Choroid plexus epithelial cell (primary cell): ENCODE measurements at regions not wholly inside any gene's neighbourhood (a gene's known extent, or its start where the extent isn't known, plus 50 kb on each side); places are given as distances from the start of the nearest gene placed in this dataset.

ENCODE experiments used
- DNase-seq: peaks from one replicate; pipeline ENCODE4 v3.0.0-alpha.2; 2010; ENCODE audit warnings: low read depth
- H3K4me3 ChIP-seq: 2 replicates; pipeline ENCODE4 v1.5.1; 2011; ENCODE audit warnings: low read depth, mild to moderate bottlenecking, control low read depth, low read length, moderate library complexity
- CTCF ChIP-seq: conservative IDR thresholded peaks from 2 replicates; pipeline ENCODE4 v1.5.1; 2011; ENCODE audit warnings: low read depth, mild to moderate bottlenecking, control low read depth, inconsistent platforms, low read length, moderate library complexity

GRCh38 chr17:36859706-36860105 lies 77.6 kb upstream of the LHX1 start:
- no peak for DNase-seq
- no peak overlapping the region for H3K4me3 ChIP-seq
- no peak for TF ChIP-seq CTCF

- no peak for DNase-seq
- TF ChIP-seq CTCF = no peak
- no peak overlapping the region for H3K4me3 ChIP-seq
Measured at GRCh38 chr17:36861531-36861930, 75.7 kb upstream of the LHX1 start.

GRCh38 chr17:36862116-36862920 lies 75.0 kb upstream of the LHX1 start:
- no peak overlapping the region for H3K4me3 ChIP-seq
- no peak for TF ChIP-seq CTCF
- no peak for DNase-seq

- TF ChIP-seq CTCF = no peak
- no peak overlapping the region for H3K4me3 ChIP-seq
- DNase-seq = no peak
Measured at GRCh38 chr17:36863131-36863530, 74.1 kb upstream of the LHX1 start.

DNA sequence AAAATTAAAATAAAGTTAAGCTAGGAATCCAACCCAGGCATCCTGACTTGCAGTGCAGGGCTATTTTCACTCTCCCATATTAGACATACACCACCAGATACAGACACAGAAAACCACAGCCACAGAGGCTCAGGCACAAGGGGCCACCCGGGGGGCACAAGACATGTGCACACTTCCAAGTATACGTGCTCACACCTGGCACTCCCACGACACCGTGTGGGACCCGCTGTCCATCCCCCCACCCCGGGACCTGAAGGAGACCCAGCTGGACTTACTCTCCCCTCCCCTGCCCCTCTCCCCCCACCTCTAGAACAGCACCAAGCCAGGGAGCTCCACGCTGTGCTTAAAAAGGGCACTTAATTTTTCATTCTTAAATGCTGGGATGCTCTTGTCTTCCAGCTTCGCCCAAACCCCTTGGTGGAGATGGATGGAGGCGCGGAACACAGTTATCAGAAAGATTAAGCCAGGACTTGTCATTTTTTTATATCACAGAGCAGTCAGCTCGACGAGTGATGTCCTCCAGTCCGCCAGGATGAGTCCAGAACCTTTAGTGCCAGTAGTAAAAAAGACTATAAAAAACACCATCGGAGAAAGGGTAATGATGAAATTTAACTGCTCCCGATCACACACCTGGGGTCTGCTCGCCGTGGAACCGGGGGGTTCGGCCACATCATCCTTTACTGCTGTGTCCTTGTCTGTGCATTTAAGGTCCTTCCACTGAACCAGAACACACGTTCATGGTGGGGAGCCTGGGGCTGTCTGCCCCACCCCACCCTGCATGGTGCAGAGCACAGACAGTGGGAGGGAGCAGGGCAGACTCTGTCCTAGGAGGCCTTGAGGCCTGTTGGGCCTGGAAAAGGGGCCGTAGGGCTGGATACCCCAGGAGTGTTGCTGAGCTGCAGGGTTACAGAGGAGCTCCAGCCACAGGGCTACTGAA lies 73.3 kb upstream of the LHX1 start:
- no peak for DNase-seq
- no peak for TF ChIP-seq CTCF
- H3K4me3 ChIP-seq = no peak overlapping the region

DNA sequence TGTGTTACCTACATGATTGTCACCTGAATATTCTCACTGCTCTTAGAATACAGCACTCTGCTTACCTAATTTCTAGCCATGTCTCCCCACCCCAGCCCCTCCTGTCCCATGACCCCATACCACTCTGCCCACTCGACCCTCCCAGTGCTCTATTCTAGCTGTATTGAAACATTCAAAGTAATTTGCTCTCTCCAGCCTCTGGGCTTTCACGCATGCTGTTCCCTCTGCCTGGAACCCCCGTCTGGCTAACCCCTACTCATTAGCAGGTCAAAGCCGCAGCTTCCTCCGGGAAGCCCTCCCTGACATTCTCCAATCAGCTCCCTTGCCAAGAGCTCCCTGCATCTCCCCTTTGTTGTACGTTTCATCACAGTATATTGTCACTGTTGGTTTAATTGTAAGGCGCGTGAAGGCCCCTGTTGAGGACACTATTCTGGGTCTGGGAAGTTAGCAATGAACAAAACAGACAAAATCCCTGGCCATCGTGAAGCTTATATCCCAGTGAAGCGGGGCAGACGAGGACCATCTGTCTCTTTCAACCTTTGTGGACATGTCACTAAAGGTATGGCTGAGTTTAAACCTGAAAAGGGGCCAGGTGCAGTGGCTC lies 72.3 kb upstream of the LHX1 start:
- H3K4me3 ChIP-seq = no peak overlapping the region
- no peak for DNase-seq
- TF ChIP-seq CTCF = no peak
